ENCODE measurements at regions not wholly inside any gene's neighbourhood (a gene's known extent, or its start where the extent isn't known, plus 50 kb on each side); places are given as distances from the start of the nearest gene placed in this dataset.

DNA sequence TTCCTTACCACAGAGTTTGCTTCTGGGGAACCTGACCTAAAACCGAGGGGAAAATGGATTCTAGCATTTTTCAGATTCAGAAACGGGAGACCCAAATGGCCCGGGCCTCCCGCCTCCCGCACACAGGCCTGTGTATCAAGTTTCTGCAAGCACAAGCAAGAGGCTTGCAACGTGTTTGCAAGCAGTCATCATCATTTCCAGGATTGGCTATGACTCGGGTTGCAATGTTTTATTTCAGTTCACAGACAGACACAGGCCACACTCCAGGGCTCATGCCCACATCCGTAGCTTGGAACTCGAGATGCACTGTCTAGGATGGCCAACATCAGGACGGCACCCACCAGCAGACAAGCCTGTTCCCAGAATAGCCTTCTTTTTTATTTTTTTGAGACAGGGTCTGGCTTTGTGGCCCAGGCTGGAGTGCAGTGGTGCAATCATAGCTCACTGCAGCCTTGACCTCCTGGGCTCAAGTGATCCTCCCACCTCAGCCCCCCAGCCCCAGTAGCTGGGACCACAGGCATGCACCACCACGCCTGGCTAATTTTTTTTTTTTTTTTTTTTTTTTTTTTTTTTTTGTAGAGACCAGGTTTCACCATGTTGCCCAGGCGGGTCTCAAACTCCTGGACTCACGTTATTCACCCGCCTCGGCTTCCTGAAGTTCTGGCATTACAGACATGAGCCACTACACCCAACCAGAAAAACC lies 68.1 kb upstream of the FOXK1 start:
- TF ChIP-seq PATZ1 (CRISPR knock-in tag; IDR thresholded peaks at IDR 0.05; ENCODE audit: borderline replicate concordance): no peak
- no peak for TF ChIP-seq ISL1 (CRISPR knock-in tag; IDR thresholded peaks at IDR 0.05)
- no peak for TF ChIP-seq ZFP3 (CRISPR knock-in tag; IDR thresholded peaks at IDR 0.05)
- TF ChIP-seq ZNF8 (CRISPR knock-in tag; IDR thresholded peaks at IDR 0.05): no peak
- TF ChIP-seq CSDC2 (CRISPR knock-in tag; IDR thresholded peaks at IDR 0.05): no peak
- TF ChIP-seq RARB (CRISPR knock-in tag; IDR thresholded peaks at IDR 0.05): no peak
- no peak for TF ChIP-seq CSRNP3 (CRISPR knock-in tag; IDR thresholded peaks at IDR 0.05)
- no peak for TF ChIP-seq ZFP30 (CRISPR knock-in tag; IDR thresholded peaks at IDR 0.05)
- TF ChIP-seq TCF4 (CRISPR knock-in tag; IDR thresholded peaks at IDR 0.05; ENCODE audit: borderline replicate concordance): no peak
- no peak for TF ChIP-seq GLIS3 (CRISPR knock-in tag; IDR thresholded peaks at IDR 0.05)
- TF ChIP-seq, protein P1, sequence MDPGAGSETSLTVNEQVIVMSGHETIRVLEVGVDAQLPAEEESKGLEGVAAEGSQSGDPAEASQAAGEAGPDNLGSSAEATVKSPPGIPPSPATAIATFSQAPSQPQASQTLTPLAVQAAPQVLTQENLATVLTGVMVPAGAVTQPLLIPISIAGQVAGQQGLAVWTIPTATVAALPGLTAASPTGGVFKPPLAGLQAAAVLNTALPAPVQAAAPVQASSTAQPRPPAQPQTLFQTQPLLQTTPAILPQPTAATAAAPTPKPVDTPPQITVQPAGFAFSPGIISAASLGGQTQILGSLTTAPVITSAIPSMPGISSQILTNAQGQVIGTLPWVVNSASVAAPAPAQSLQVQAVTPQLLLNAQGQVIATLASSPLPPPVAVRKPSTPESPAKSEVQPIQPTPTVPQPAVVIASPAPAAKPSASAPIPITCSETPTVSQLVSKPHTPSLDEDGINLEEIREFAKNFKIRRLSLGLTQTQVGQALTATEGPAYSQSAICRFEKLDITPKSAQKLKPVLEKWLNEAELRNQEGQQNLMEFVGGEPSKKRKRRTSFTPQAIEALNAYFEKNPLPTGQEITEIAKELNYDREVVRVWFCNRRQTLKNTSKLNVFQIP (CRISPR knock-in tag; IDR thresholded peaks at IDR 0.05; ENCODE audit: borderline replicate concordance, low read depth): no peak
- no peak for TF ChIP-seq ESRRG (CRISPR knock-in tag; IDR thresholded peaks at IDR 0.05)
